HG03432 (cell line): ENCODE measurements at regions not wholly inside any gene's neighbourhood (a gene's known extent, or its start where the extent isn't known, plus 50 kb on each side); places are given as distances from the start of the nearest gene placed in this dataset.

ENCODE experiments used
- ATAC-seq: cut with Tn5 transposase; IDR thresholded peaks from one replicate; pipeline ENCODE4 v1.9.1; 2021; ENCODE audit warnings: mild to moderate bottlenecking, moderate library complexity; ENCODE audit not compliant: unreplicated experiment

GRCh38 chrX:39519030-39519488 is 578.7 kb downstream of the BCOR start:
- ATAC-seq, result no peak

DNA sequence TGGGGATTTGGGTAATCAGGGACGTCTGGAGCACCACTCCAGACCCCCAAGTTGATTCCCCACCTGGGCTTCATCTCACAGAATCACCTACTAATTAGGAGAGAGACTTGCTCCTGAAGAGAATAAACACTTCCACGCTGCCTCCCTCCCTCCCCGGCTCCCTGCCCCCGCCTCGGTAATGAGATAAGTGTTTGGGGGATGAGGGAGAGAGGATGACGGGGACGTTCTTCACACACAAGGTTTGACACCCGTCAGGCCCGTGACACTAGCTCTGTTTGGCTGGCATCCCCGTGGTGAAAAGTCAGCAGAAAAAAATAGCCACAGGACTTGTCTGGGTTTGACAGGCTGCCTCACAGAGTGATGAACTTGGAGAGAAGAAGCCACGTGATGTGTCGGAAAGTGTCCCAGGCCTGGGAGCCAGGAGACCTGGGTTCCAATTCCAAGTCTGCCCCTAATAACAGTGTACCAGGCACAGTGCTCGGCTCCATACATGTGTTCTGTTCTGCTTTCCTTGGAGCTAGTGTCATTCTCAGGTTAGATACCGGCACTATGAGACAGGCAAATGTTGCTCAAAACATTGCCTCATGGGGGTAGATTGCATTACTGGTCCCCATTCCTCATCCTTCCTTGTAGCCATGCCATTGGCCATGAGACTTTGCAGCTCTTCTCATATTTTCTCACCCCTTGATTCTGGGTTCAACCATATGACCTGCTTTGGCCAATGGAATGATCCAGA is 578.0 kb downstream of the BCOR start:
- no peak for ATAC-seq

DNA sequence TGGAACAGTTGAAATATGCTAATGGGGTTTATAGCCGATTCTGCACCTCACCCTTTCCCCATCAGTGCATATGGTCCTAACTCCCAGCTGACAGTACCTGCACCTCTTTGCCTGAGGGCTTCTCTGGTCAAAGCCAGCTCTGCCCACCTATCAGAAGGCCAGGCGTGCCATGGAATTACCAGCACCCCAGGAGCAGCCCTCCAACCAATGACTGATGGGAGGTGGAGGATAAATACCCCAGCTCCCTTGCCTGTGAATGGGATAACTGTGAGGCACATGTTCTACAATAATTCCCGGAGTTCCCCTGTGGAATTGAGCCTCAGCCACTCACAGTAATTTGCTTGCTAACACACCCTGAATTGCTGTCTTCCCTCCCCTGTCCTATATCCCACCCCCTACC is 572.0 kb downstream of the BCOR start:
- ATAC-seq, result no peak

DNA sequence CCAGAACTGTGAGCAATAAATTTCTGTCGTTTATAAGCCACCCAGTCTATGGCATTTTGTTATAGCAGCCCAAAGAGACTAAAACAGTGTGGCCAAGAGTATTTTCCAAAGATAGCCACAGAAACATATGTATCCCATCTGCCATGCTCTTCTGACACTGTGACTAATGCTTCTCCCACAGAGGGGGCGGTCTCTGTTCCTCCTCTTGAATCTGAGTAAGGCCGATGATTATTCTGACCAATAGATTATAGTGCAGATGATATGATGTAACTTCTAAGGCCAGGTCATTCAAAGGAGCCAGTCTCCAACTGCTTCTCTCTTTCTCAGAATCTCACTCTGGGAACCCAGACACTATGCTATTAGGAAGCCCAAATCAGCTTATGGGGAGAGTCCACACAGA is 570.7 kb downstream of the BCOR start:
- no peak for ATAC-seq

DNA sequence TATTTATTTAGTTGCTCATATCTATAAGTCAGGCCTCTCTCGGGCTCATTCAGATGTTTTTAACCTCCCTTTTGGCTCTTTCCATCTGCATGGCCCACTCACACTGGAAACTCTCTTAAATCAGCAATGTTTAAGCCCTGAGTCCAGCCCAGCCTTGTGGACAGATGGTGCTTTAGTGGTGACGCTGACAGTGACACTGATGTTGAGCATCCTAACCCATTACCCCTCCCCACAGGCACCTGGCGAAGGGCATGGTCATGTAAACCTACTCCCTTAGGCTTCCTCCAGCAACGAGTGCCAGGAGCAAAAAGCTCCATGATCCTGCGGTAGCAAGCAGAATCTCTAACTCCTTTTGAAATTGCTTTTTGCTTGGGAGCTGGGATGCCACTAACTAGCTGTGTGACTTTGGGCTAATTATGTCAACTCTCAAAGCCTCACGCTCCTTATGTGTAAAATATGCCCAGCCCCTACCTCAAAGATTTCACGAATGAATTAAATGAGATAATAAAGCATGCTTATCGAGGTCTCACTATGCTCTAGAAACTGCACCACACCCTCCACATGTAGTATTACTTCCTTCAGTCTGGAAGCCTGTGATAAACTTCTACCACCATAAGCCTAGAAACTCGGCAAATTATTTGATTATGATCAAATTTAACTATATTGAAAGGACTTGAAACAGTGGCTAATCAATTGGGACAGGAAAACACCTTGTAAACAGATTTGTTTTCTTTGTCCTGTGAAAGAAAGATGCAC is 569.4 kb downstream of the BCOR start:
- ATAC-seq, result no peak

DNA sequence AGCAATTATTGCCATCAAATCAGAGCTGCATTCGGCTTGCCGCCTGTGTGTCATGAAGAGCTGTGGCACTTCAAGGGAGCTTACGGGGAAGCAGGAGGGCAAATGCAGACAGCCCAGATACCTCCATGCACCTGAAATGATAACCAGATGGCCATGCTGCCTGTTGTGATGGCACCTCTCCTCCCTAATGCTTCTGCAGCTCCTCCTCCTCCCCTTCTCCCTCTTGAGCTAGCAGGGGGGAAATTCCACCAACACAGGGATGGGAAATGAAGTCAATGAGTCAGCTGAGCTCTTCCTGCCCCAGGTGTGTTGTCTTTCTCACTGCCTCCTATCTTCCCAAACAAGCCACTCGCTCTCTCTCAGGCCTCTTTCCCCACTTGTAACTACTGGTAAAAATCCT is 565.0 kb downstream of the BCOR start:
- no peak for ATAC-seq

DNA sequence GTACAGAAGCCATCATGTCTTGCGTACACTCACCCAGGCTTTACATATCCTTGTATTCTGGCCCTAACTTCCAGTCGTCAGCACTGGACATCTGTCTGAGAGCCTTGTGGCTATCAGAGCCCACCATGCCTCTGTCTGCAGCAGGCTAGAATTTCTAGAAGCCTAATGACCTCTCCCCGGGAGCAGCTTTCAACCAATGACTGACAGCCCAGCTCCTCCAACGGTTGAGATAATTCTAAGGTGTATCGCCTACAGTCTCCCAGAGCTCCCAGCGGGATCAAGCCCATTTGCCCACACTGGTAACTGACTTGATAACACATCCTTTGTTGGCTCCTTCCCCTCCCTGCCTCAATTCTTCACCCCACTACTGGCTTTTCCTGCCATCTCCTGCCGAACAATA is 562.8 kb downstream of the BCOR start:
- no peak for ATAC-seq

DNA sequence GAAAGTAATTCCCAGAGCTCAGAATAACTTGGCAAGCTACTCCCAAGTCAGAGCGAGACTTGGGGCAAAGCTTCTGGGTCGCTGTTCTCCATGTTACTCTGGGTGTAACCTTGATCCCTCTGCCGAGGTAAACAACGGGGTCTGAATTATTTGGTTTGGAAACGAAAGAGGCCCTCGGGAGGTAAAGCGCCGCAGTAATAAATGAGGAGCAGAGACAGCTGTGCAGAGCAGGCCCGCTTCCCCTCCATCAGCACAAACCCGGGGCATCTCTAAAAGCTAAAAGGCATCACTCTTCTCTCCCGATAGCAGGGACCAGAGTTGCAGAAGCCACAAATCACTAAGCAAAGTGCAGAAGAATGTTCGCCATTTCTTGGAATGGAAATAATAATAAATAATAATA is 561.5 kb downstream of the BCOR start:
- no peak for ATAC-seq

DNA sequence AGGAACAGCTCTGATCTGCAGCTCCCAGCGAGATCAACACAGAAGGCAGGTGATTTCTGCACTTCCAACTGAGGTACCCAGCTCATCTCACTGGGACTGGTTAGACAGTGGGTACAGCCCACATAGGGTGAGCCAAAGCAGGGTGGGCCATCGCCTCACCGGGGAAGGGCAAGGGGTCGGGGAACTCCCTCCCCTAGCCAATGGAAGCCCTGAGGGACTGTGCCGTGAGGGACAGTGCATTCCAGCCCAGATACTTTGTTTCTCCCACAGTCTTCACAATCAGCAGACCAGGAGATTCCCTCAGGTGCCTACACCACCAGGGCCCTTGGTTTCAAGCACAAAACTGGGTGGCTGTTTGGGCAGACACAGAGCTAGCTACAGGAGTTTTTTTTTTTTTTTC is 555.9 kb downstream of the BCOR start:
- ATAC-seq, result no peak

- no peak for ATAC-seq
Observed at GRCh38 chrX:39542316-39542715, 555.4 kb downstream of the BCOR start.

DNA sequence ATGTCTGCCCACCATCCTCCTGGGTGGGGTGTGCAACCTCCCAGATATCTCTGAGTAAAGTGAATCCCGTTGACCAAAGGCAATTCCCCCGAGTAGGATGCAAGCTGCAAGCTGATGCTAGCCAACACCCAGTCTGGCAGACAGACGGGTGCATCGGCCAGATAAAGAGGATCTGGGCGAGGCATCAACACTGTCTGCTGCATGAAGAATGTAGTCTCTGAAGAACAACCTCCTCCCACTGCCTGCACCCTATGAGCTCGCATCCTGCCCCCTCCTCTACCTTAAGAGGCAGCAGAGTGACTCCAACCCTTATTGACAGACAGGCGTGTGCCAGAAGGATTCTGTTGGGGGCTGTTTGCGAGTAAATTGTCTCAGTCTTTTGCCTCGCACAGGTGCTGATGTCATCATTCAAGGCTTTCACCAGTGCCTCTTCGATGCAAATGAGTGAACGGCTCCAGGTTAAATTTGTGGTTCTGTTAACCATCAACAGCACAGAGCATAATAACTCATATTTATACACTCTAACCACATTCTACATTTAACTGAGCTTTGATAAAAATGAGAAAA is 546.9 kb downstream of the BCOR start:
- no peak for ATAC-seq

DNA sequence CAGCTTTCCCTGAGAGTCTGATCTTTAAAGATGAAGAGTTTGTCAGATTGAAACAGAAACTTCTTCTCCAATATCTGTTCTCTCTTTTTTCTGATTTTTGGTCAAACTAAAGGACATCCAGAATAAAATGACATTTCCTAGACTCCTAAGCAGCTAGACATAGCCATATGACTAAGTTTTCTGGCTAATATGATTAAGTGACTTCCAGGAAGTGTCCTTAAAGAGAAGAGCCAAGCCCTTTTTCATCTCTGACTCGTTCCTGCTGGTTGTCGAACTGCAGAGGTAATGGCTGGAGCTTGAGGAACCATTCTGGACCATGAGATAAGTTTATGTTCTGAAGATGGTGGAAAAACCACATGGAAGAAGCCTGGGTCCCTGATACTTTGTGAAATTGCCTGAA is 546.0 kb downstream of the BCOR start:
- no peak for ATAC-seq

DNA sequence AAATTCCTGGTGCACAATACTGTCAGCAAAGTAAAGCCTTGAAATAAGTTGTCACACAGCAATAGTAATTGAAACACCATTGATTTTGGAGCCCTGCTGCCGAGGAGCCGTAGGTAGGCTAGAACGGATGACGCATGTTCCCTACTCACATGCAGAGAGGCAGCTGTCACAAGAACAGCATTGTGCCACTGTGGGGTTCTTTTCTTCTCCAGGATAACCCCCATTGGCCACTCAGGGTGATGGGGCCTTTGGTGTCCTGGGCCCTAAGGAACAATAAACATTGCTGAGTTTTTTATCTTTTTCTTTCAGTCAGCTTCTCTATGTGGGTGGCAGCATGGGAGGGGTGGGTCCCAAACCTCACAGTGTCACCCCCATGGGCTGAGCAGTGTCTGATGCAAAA is 542.3 kb downstream of the BCOR start:
- ATAC-seq, result no peak

DNA sequence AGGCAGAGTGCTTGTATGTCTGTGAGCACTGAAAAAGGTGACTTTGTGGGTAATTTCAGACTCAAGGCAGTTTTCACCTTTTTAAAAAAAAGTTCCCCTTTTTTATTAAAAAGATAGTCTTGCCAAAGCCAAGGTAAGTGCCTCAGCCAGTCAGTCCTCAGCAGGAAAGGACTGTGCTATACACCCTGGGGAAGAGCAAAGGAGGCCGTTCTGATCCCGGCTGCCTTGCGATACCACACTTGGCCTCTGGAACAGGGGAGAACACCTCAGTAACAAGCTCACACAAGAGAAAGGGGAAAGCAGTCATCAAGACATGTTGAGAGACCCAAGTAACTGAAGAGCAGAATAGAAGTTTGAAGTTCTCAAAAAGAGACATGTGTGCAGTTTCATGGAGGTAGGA is 541.7 kb downstream of the BCOR start:
- no peak for ATAC-seq

- no peak for ATAC-seq
Observed at GRCh38 chrX:39559229-39559628, 538.5 kb downstream of the BCOR start.

DNA sequence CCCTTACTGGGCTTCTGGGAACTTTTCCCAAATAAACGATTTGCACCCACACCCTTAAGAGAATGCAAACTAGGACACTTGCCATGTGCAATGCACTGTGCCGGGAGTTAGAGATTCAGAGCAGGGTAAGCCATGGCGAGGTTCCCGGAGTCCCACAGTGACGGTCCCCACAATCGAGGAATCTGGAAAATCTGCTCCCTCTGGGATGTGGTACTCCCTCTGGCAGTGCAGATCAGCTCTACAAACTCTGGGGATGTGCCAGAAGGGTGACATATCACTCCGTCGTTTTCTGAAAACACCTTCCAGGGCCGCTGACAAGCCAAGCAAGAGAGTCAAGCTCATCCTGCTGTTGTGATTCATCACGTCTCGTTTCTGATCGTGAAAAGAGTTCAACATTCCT is 537.5 kb downstream of the BCOR start:
- no peak for ATAC-seq

DNA sequence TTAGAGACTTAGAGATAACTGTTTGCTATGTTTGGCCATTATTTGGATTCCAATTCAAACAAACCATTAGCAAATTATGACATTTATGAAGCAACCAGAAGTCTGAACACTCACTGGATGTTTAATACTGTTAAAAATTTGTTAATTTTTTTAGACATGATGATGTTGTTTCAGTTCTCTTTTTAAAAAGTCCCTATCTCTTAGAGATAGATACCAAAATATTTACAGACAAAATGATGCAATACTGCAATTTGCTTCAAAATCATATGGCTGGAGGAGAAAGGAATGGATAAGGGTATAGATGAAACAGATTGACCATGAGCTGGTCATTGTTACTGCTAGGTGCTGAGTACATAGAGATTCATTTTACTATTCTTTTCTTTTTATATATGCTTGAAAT is 534.6 kb downstream of the BCOR start:
- no peak for ATAC-seq

DNA sequence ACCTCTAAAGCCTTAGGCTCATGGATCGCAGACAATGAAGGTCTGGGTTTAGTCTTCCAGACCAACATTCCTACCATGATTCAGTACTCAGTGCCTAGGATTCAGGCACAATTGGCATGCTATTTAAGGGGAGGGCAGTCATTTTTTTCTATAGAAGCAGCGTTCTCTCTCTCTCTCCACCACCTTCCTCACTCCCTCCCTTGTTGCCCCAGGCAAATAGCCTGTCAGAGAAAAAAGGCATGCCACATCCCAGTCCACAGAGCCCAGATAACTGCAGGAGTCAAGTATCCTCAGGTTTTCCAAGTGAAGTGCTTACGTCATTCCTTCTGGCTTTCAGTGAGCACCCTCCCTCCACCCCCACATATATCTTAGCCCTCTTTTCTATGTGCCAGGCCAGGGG is 533.0 kb downstream of the BCOR start:
- ATAC-seq, result no peak

GRCh38 chrX:39574178-39574577 is 523.6 kb downstream of the BCOR start:
- ATAC-seq, result no peak

DNA sequence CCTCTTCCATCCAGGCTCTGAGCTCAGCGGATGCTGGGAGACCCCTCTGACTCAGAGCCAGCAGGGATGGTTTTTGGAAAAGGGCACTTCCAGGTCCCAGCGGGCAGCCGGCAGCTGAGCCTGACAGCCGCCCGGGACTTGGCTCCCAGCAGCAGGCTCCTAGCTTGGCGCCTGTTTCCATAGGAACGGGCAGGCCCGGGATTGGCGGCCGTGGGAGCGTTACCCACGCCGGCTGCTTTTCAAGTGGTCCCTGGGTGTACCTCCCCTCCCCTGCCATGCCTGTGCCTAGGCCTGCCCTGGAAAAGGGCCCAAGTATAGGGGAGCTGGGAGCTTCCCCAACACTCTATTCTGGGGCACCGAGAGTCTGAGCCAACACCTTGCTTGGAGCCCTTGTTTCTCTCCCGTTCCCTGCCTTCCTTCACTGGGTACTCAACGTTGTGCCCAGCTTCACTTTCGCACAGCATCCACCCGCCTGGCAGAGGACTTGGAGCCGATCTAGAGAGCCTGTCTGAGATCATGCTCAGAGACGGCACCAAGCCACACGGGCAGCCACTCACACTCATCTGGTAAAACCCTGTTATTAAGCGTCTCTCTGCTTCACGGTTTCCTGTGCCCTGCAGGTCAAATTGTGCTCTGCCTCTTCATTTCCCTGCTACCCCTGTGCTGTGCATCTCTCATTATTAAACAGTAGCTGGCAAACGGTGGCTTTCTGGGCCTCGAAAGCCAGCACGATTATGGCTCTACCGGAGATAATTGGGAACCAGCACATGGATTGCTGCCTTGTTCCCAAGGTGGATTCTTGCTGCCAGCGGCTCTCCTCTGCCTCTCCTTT is 521.5 kb downstream of the BCOR start:
- no peak for ATAC-seq

DNA sequence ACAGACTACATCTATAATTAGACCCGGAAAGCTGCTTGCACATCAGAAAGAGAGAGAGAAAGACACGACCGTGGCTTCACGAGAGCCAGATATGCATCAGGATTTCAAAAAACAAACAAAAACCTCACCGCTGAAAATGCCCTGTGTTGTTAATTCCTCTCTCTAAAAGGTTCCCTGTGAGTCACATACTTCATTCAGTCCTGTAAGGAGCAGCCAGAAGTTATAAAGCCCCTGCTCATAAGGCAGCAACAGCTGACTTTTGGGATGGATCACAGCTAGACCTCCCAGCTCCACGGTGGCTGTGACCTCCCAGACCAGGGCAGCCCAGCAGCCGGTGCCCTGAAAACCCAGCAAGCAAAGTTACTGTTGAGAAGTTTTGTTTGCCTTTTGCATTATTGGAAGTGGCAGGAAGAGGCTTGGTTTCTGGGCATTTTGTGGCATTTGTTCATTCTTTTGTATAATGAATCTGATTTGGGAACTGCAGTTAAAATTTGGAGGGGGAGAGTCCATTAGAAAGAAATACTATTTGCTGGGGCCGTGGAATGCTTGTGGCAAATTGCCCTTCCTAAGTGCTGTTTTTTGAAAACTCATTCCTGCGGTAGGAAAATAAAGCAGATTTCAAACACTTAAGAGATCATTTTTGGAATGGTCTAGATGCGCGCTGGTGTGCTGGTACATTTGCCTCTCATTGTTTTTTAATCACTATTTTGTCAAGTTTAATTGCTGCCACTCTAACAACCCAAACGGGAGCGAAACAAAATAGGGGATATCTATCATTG is 520.4 kb downstream of the BCOR start:
- ATAC-seq, result no peak
